T-helper 17 cell (primary cell): ENCODE measurements at regions not wholly inside any gene's neighbourhood (a gene's known extent, or its start where the extent isn't known, plus 50 kb on each side); places are given as distances from the start of the nearest gene placed in this dataset.

ENCODE experiments used
- ATAC-seq: fragments of 150-1000 bp; cut with Tn5 transposase; 2 replicates; pipeline ENCODE4 v1.10.0; 2021; ENCODE audit warnings: mild to moderate bottlenecking, moderate library complexity
- DNase-seq, 3 donors: peaks; one replicate each; pipeline versions ENCODE4 v3.0.0 to v3.0.0-alpha.2; 2020 to 2021
- H3K9me3 ChIP-seq: one replicate; pipeline ENCODE4 v1.7.0; 2013; ENCODE audit warnings: low read length, mild to moderate bottlenecking; ENCODE audit not compliant: control insufficient read depth, poor library complexity, severe bottlenecking
- H3K27ac Mint-ChIP-seq: one replicate; pipeline ENCODE4 v1.8.0; 2022; ENCODE audit warnings: mild to moderate bottlenecking, moderate library complexity, mixed read lengths
- H3K27me3 Mint-ChIP-seq: one replicate; pipeline ENCODE4 v1.8.0; 2022; ENCODE audit warnings: mixed read lengths
- H3K36me3 Mint-ChIP-seq: one replicate; pipeline ENCODE4 v1.8.0; 2022; ENCODE audit warnings: low read depth, mixed read lengths
- H3K4me1 Mint-ChIP-seq: one replicate; pipeline ENCODE4 v1.8.0; 2022; ENCODE audit warnings: mild to moderate bottlenecking, mixed read lengths
- H3K4me3 Mint-ChIP-seq: one replicate; pipeline ENCODE4 v1.8.0; 2022; ENCODE audit warnings: mild to moderate bottlenecking, moderate library complexity, mixed read lengths

DNA sequence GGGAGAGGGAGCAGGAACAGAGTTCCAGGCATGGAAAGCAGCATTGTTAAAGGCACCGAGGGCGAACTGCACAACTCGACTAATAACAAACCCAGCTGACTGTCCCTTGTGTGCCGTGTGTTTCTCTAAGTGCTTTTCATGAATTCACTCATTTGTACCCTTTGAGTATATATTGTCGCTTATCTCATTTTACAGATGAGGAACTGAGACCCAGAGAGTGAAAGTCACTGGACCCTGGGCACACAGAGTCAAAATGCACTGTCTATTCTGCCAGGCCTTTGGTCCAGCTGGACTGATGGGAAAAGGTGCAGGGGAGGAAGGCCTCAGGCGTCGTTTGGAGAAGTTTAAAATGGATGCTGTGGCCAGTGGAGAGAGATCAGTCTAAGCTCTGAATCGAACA, 100.7 kb upstream of the GRIK3 start:
- H3K27ac Mint-ChIP-seq = no peak overlapping the region
- H3K27me3 Mint-ChIP-seq = peaks cover 54% of the 10 kb centered on the region
- no peaks in the 10 kb centered on the region for H3K36me3 Mint-ChIP-seq
- DNase-seq = no peak
- H3K9me3 ChIP-seq = no peaks in the 10 kb centered on the region
- ATAC-seq = no peak
- no peak overlapping the region for H3K4me3 Mint-ChIP-seq
- H3K4me1 Mint-ChIP-seq = no peaks in the 10 kb centered on the region

DNA sequence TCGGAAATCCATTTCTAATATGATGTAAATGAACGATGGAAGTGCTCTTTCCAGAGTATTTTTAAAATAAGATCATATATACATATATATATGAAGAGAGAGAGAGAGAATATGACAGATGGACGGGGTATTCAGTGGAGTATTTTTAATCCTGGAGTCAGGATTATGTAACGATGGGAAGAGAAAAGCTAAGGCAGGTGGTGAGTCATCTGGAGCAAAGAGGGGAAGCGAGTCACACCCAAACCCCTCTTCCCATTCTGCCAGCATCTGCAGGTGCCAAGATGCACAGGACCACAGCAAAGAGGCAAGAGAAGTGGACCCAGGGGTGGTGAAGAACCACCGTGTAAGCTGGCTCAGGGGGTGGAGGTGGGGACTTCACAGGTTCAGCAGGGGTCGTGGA, 102.7 kb upstream of the GRIK3 start:
- ATAC-seq (no peak), DNase-seq (no peak)
- Mint-ChIP-seq H3K4me3 (no peak overlapping the region), H3K27ac (no peak overlapping the region), H3K36me3 (no peaks in the 10 kb centered on the region), H3K27me3 (peaks cover 52% of the 10 kb centered on the region), H3K4me1 (no peaks in the 10 kb centered on the region)
- H3K9me3 ChIP-seq = no peaks in the 10 kb centered on the region

DNA sequence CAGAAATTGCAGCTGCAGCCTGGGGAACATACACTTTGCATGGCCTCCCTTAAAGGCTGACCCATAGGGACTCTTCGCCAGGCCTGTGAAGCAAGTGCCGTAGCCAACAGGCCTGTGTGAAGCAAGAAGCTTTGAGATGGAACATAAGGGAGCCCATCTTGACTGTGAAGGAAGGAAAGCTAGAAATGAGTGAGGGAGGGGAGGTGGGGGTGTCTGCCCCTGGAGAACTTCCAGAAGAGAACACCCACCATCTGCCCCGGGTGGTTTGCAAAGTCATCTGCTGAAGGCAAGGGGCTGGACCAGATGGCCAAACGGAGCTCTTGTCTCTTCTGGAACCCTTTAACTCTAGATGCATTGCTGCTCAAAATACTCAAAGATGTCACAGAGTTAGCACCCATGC, 103.3 kb upstream of the GRIK3 start:
- H3K27ac Mint-ChIP-seq = no peak overlapping the region
- H3K4me1 Mint-ChIP-seq = no peaks in the 10 kb centered on the region
- H3K27me3 Mint-ChIP-seq = peaks cover 52% of the 10 kb centered on the region
- H3K9me3 ChIP-seq = no peaks in the 10 kb centered on the region
- DNase-seq (no peak), ATAC-seq (no peak)
- H3K36me3 Mint-ChIP-seq = no peaks in the 10 kb centered on the region
- no peak overlapping the region for H3K4me3 Mint-ChIP-seq

DNA sequence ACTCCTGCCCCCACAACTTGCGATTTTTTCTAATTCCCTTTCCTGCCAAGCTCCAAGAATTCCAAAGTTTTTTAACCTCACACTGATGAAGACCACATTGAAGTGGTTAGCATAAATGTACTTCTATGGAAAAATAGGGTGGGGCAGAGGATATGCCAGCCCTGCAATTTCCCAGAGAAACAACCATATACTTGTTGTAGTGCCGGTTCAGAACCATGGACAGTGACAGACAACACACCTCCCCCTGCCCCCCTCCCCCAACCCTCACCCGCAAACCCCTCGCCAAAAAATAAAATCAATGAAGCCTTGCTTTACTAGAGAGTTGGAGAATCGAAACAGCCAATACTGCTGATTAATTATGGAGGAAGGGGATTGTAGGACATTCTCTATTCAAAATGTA, 109.5 kb upstream of the GRIK3 start:
- Mint-ChIP-seq H3K36me3 (no peaks in the 10 kb centered on the region), H3K27me3 (peaks cover 26% of the 10 kb centered on the region), H3K4me1 (no peaks in the 10 kb centered on the region), H3K27ac (no peak overlapping the region), H3K4me3 (no peak overlapping the region)
- H3K9me3 ChIP-seq = no peaks in the 10 kb centered on the region
- ATAC-seq (no peak), DNase-seq (no peak)

DNA sequence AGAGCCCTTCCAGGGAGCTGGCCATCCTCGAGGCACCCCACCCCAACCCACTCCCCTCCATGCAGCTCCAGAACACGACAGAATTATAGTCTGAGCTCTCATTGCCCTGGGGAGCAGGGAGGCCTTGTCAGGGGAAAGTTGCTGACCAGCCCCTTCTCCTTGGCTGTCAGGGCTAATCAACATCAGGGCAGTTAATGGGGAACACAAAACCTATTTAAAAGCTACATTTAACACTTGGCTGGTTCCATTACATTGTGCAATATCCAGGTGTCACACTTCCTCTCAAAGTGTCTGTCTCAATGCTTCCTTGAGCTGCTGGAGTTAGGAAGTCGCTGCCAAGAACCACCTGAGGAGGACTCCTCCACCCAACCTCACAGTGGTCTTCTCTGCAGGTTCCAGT, 111.8 kb upstream of the GRIK3 start:
- Mint-ChIP-seq H3K36me3 (no peaks in the 10 kb centered on the region), H3K4me1 (no peaks in the 10 kb centered on the region), H3K27ac (no peak overlapping the region), H3K4me3 (no peak overlapping the region), H3K27me3 (peaks cover 32% of the 10 kb centered on the region)
- DNase-seq (no peak), ATAC-seq (no peak)
- no peaks in the 10 kb centered on the region for H3K9me3 ChIP-seq

DNA sequence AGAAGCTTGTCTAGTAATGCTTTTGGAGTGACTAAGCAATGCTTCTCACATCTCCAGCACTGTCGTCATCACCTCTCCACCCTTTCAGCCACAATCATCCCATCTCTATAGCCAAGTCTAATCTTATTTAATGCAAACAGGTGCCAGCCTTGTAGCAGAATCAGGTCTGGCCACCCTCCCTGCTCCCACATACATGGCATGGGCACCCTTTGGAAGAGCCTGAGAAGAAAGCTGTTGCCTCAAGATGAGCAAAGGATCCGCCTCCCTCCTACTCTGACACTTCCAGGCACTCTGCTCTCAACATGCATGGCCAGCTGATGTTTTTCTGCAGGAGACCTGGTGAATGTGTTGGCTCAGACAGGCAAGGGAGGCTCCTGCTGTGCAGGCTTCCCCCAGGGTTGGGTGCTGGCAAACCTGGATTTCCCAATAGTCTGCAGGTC, 113.1 kb upstream of the GRIK3 start:
- DNase-seq (no peak), ATAC-seq (no peak)
- Mint-ChIP-seq H3K4me1 (no peaks in the 10 kb centered on the region), H3K36me3 (no peaks in the 10 kb centered on the region), H3K27me3 (peaks cover 35% of the 10 kb centered on the region), H3K4me3 (no peak overlapping the region), H3K27ac (no peak overlapping the region)
- no peaks in the 10 kb centered on the region for H3K9me3 ChIP-seq

DNA sequence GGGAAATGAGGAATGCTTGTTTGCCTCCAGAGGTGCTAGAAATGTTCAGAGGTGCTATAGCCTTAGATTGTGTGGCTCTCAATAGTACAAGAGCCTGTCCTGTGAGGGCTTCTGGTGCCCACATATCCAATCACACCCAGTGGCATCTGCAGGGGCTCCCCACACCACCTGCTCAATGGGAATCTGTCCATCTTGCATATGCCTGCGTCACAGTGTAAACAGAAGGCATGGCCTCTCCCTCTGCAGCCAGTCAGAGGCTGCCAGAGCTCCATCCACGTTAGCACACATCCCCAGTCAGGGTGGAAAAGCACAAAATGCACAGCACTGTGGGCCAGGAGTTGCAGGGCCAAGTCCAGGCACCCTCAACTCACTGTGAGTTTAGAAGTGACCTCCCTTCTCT, 113.6 kb upstream of the GRIK3 start:
- H3K36me3 Mint-ChIP-seq = no peaks in the 10 kb centered on the region
- DNase-seq = no peak
- H3K9me3 ChIP-seq = no peaks in the 10 kb centered on the region
- no peak overlapping the region for H3K4me3 Mint-ChIP-seq
- H3K27me3 Mint-ChIP-seq = peaks cover 39% of the 10 kb centered on the region
- no peak overlapping the region for H3K27ac Mint-ChIP-seq
- no peaks in the 10 kb centered on the region for H3K4me1 Mint-ChIP-seq
- no peak for ATAC-seq

DNA sequence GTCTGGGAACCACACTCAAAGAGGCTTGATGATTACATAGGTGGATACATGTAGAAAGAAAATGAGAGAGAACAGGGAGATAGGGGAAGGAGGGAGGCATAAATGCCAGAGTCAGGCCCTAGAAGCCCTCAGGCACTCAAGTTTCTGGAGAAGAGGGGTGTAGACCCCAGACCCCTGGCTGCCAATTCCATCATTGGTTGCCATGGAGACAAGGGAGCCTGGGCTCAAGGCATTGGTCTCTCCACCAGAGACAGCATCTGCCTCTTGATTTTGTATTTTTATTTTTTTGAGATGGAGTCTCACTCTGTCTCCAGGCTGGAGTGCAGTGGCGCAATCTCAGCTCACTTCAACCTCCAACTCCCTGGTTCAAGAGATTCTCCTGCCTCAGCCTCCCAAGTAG, 114.3 kb upstream of the GRIK3 start:
- ATAC-seq = no peak
- Mint-ChIP-seq H3K36me3 (no peaks in the 10 kb centered on the region), H3K27ac (no peak overlapping the region), H3K4me3 (no peak overlapping the region), H3K4me1 (no peaks in the 10 kb centered on the region), H3K27me3 (peaks cover 39% of the 10 kb centered on the region)
- no peaks in the 10 kb centered on the region for H3K9me3 ChIP-seq
- no peak for DNase-seq

DNA sequence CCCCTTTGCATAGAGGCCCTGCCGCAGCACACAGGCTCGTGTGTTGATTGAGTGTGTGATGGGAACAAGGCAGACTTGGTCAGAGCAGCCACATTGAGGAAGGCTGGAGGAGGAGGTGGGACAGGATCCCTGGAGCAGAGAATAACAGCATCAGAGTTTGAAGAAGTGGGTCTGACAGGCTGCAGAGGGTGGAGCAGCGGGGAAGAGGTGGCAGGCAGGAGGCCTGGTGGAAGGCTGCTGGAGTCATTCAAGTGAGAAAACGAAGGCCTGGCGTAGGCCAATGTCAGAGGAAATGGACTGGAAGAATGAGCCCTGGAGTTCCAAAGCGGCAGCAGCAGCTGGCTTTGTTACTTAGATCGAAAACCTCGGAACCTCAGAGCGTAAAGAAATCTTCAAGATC, 115.0 kb upstream of the GRIK3 start:
- H3K4me1 Mint-ChIP-seq = no peaks in the 10 kb centered on the region
- no peak overlapping the region for H3K4me3 Mint-ChIP-seq
- no peaks in the 10 kb centered on the region for H3K9me3 ChIP-seq
- peaks cover 39% of the 10 kb centered on the region for H3K27me3 Mint-ChIP-seq
- DNase-seq (no peak), ATAC-seq (no peak)
- H3K36me3 Mint-ChIP-seq = no peaks in the 10 kb centered on the region
- no peak overlapping the region for H3K27ac Mint-ChIP-seq

DNA sequence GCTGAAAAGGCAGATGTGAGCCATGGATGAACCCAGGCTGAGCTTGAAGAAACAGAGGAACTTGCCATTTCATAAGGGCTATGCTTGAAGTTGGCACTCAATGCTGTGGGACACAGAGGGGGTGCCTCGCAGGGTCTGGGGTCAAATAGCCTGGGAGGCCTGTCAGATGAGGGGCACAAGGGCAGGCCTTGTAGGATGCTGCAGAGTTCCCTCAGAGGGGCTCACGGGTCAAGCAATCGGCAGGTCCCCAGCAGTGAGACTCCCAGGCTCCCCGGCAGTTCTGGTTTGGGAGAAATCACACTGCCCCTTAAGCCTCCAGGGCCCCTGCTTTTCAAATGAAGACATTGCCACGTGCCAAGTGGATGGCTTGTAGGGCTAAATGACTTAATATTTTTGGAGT, 116.7 kb upstream of the GRIK3 start:
- no peak for DNase-seq
- Mint-ChIP-seq H3K27me3 (peaks cover 52% of the 10 kb centered on the region), H3K4me1 (no peaks in the 10 kb centered on the region), H3K27ac (no peak overlapping the region), H3K36me3 (no peaks in the 10 kb centered on the region), H3K4me3 (no peak overlapping the region)
- ATAC-seq = no peak
- no peaks in the 10 kb centered on the region for H3K9me3 ChIP-seq

DNA sequence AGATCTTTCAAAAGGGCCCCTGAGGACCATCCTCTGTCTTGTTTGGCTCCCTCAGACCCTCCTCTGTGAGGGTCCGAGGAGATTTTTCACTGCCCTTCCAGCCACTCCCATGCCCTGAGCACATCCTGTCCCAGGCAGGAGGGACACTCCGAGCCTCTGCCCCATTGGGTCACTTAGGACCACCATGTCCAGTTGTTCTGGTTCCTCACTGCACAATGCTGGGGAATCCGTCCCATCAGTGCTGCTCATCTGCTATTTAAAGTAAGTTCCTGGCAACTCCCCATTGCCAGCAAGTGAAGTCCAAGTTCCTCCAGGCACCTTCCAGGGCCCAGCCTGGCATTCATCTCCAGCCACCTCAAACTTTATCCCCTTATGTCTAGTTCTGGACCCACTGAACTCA, 117.5 kb upstream of the GRIK3 start:
- Mint-ChIP-seq H3K36me3 (no peaks in the 10 kb centered on the region), H3K4me3 (no peak overlapping the region), H3K4me1 (no peaks in the 10 kb centered on the region), H3K27me3 (peaks cover 47% of the 10 kb centered on the region), H3K27ac (no peak overlapping the region)
- no peak for DNase-seq
- H3K9me3 ChIP-seq = no peaks in the 10 kb centered on the region
- ATAC-seq = no peak

DNA sequence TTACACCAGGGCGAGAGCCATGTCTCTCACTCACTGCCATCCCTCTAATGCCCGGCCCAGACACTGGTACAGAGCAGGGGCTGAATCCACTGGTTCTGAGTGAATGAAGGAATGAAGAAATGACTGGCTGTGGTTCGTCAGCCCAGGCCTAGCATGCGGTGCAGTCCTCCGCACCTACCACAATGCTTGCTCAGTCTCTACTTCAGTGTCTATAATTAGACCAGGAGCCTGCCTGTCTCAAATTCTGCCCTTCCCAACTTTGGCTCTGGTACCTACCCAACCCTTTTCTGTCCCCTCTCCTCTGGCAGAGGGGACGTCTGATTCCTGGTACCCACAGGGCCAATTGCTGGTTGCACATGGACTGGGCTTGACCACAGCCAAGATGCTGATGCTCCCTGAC, 118.2 kb upstream of the GRIK3 start:
- no peak for ATAC-seq
- no peak overlapping the region for H3K27ac Mint-ChIP-seq

DNA sequence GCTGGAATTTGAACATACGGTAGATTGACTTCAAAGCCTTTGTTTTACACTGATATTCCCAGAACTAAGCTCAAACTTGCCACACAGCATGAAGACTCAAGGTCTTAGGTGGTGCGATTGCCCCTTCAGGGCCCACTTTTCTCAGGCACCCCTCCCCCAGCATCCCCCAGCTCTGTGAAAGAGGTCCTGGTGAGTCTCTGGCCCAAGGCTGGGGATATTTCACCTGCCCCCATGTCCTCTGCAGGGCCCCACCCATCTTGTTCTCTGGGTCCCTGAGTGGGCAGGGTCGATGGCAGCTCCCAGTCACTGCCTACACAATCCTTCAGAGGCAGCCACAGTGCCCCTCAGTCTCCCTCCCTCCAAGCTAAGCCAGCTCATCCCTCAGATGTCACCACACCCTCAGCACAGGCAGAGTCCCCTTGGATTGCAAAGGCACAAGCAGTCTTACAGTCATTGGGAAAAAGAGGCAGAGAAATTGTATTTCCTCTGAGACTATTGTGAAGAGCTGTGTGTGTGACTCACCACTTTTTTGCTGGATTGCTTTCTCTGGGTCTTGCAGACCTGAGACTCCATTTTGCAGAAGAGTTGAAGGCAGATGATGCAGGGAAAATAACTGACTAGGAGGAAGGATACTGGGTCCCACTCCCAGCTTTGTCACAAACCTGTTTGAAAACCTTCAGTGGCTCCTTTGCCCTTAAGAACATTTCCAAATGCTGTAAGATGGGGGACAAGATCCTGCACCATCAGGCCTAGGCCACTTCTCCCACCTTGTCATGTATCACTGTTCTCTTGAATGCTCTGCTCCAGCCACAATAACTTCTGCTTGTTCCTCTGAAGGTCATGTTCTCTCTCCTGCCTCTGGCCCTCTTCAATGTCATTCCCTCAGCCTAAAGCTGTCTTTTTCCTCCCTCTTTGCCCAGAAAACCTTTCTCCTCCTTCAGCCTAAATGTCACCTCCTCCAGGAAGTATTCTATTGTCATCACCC, 119.1 kb upstream of the GRIK3 start:
- no peak overlapping the region for H3K27ac Mint-ChIP-seq
- DNase-seq = no peak
- H3K4me1 Mint-ChIP-seq = no peaks in the 10 kb centered on the region
- H3K36me3 Mint-ChIP-seq = no peaks in the 10 kb centered on the region
- no peaks in the 10 kb centered on the region for H3K9me3 ChIP-seq
- no peak overlapping the region for H3K4me3 Mint-ChIP-seq
- no peak for ATAC-seq
- peaks cover 34% of the 10 kb centered on the region for H3K27me3 Mint-ChIP-seq

More for the DNA sequence above, 118.2 kb upstream of the GRIK3 start:
- no peaks in the 10 kb centered on the region for H3K4me1 Mint-ChIP-seq
- H3K36me3 Mint-ChIP-seq = no peaks in the 10 kb centered on the region
- H3K9me3 ChIP-seq = no peaks in the 10 kb centered on the region
- H3K27me3 Mint-ChIP-seq = peaks cover 40% of the 10 kb centered on the region
- DNase-seq = no peak
- H3K4me3 Mint-ChIP-seq = no peak overlapping the region

DNA sequence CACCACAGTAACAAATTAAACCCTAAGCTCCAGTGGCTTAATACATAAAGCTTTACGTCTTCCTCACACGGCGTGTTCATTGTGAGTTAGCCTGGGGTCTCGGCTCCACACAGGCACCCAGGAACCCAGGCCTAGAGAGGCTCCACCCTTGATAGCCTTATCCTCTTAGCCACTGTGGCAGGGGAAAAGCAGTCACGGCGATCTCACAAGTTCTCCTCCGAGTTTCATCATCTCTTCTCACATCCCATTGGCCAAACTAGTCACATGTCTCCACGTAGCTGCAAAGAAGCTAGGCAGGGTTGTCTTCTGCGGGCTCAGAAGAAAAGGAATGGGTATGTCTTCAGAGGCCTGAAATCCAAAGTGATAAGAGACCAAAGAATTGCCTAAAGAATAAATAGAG, 122.3 kb upstream of the GRIK3 start:
- no peaks in the 10 kb centered on the region for H3K9me3 ChIP-seq
- H3K36me3 Mint-ChIP-seq = no peaks in the 10 kb centered on the region
- ATAC-seq (no peak), DNase-seq (no peak)
- H3K27me3 Mint-ChIP-seq = peaks cover 23% of the 10 kb centered on the region
- H3K4me1 Mint-ChIP-seq = no peaks in the 10 kb centered on the region
- H3K27ac Mint-ChIP-seq = no peak overlapping the region
- H3K4me3 Mint-ChIP-seq = no peak overlapping the region
